SK-N-SH (cell line): ENCODE measurements at regions not wholly inside any gene's neighbourhood (a gene's known extent, or its start where the extent isn't known, plus 50 kb on each side); places are given as distances from the start of the nearest gene placed in this dataset.

Source experiments
- CHD2 ChIP-seq: fragments of 150-350 bp; IDR thresholded peaks from 2 replicates; pipeline ENCODE4 v1.6.1; 2018; ENCODE audit warnings: low read length; ENCODE audit not compliant: partially characterized antibody
- CTCF ChIP-seq: fragments of 200-600 bp; sonication (generic); IDR thresholded peaks from 2 replicates; pipeline ENCODE4 v1.6.1; 2017; ENCODE audit warnings: antibody characterized with exemption, mild to moderate bottlenecking, moderate library complexity
- EP300 ChIP-seq, 2 experiments: IDR thresholded peaks; 2 replicates each; pipeline versions ENCODE4 v1.4.0 to v1.6.1; 2012; ENCODE audit warnings: borderline replicate concordance in 1 of 2, low read depth in 1 of 2, low read length in 1 of 2
- EZH2phosphoT487 ChIP-seq: fragments of 200-600 bp; sonication (generic); IDR thresholded peaks from 2 replicates; pipeline ENCODE4 v1.6.1; 2017; ENCODE audit warnings: low read depth, mixed run types, mild to moderate bottlenecking, antibody characterized with exemption, moderate library complexity, borderline replicate concordance
- JUND ChIP-seq: IDR thresholded peaks from 2 replicates; pipeline ENCODE4 v1.4.0; 2012
- POLR2AphosphoS5 ChIP-seq: IDR thresholded peaks from 2 replicates; pipeline ENCODE4 v1.6.1; 2012; ENCODE audit warnings: low read depth, low read length
- RAD21 ChIP-seq: IDR thresholded peaks from 2 replicates; pipeline ENCODE4 v1.6.1; 2012; ENCODE audit warnings: mild to moderate bottlenecking, low read length
- SIN3A ChIP-seq: IDR thresholded peaks from 2 replicates; pipeline ENCODE4 v1.6.1; 2012; ENCODE audit warnings: low read depth, mild to moderate bottlenecking, low read length, moderate library complexity, borderline replicate concordance
- SMC3 ChIP-seq: IDR thresholded peaks from 2 replicates; pipeline ENCODE4 v1.6.1; 2012; ENCODE audit warnings: low read depth, low read length, improper control_type of control experiment
- TCF12 ChIP-seq: IDR thresholded peaks from 2 replicates; pipeline ENCODE4 v1.4.0; 2012
- YY1 ChIP-seq: IDR thresholded peaks from 2 replicates; pipeline ENCODE4 v1.4.0; 2012; ENCODE audit warnings: low read depth, mild to moderate bottlenecking

GRCh38 chr13:106213028-106213757, 322.3 kb downstream of the EFNB2 start:
- TF ChIP-seq RAD21, result no peak
- TF ChIP-seq POLR2AphosphoS5, result no peak
- no peak for TF ChIP-seq CTCF
- TF ChIP-seq SMC3, result no peak
- no peak for TF ChIP-seq YY1
- no peak for TF ChIP-seq EZH2phosphoT487
- no peak for TF ChIP-seq JUND
- no peak for TF ChIP-seq CHD2
- no peak for TF ChIP-seq EP300 (IDR thresholded peaks at IDR 0.05; ENCODE audit: borderline replicate concordance in 1 of 2, low read depth in 1 of 2, low read length in 1 of 2)
- no peak for TF ChIP-seq TCF12
- TF ChIP-seq SIN3A, result no peak
